Endothelial cell of umbilical vein (primary cell): ENCODE measurements at regions not wholly inside any gene's neighbourhood (a gene's known extent, or its start where the extent isn't known, plus 50 kb on each side); places are given as distances from the start of the nearest gene placed in this dataset.

Experiments used
- BruUV-seq: library from RNA; stranded (reverse); fragments of 400-500 nt; replicated peaks from 2 replicates; lab custom pipeline; 2021; lab: Mats Ljungman, UMichigan
- CTCF ChIA-PET: fragments of 300-600, 350-600 bp; sonication (Branson Sonifier 250); formaldehyde crosslinking; loops from one replicate; lab custom pipeline; 2021; ENCODE audit warnings: antibody characterized with exemption, inconsistent platforms; lab: Charles Lee
- POLR2A ChIA-PET: fragments of 300-600, 350-600 bp; sonication (Branson Sonifier 250); formaldehyde crosslinking; loops from one replicate; lab custom pipeline; 2021; ENCODE audit warnings: antibody characterized with exemption, inconsistent platforms; lab: Charles Lee
- DNase-seq: peaks from one replicate; pipeline ENCODE4 v3.0.0-alpha.2; 2011; ENCODE audit warnings: low read depth, low spot score
- FAIRE-seq: peaks from 2 replicates; lab custom pipeline; 2011; peaks lifted over from hg19 to GRCh38; lab: Jason Lieb, UNC
- H2AFZ ChIP-seq: 2 replicates; pipeline ENCODE4 v1.6.0; 2012; ENCODE audit warnings: low read depth, low read length, control low read depth, inconsistent platforms
- H3K27ac ChIP-seq: 2 replicates; pipeline ENCODE4 v1.5.1; 2011; ENCODE audit warnings: low read depth, mild to moderate bottlenecking, control low read depth, low read length, moderate library complexity; ENCODE audit not compliant: insufficient read depth
- H3K27me3 ChIP-seq, 2 experiments: 2 replicates each; pipeline versions ENCODE4 v1.6.0 to v1.6.1; 2011; ENCODE audit warnings: low read length in 2 of 2, mixed read lengths in 1 of 2; ENCODE audit not compliant: control insufficient read depth in 2 of 2, insufficient read depth in 2 of 2
- H3K36me3 ChIP-seq, 2 experiments: 2 replicates in 1 of 2; 3 replicates in 1 of 2; pipeline ENCODE4 v1.5.1; 2011; ENCODE audit warnings: low read length in 2 of 2, mild to moderate bottlenecking in 1 of 2, moderate library complexity in 1 of 2; ENCODE audit not compliant: control insufficient read depth in 2 of 2, insufficient read depth in 2 of 2; ENCODE audit errors: extremely low read depth in 1 of 2
- H3K4me1 ChIP-seq: 3 replicates; pipeline ENCODE4 v1.5.1; 2011; ENCODE audit warnings: mild to moderate bottlenecking, low read length; ENCODE audit not compliant: control insufficient read depth, insufficient read depth; ENCODE audit errors: extremely low read depth
- H3K4me2 ChIP-seq: 2 replicates; pipeline ENCODE4 v1.6.1; 2011; ENCODE audit warnings: low read length, control low read depth, mixed read lengths; ENCODE audit not compliant: insufficient read depth
- H3K4me3 ChIP-seq, 3 experiments: fragments of 200-600 bp in 1 of 3; sonication (generic), shearing (Covaris generic) in 1 of 3; replicated peaks in 1 of 3; 2 replicates each; pipeline ENCODE4 v1.5.1; 2011 to 2016; ENCODE audit warnings: control low read depth in 3 of 3, low read length in 3 of 3, mild to moderate bottlenecking in 2 of 3, inconsistent platforms in 1 of 3, low read depth in 1 of 3, moderate library complexity in 1 of 3; ENCODE audit not compliant: insufficient read depth in 1 of 3
- H3K79me2 ChIP-seq: 2 replicates; pipeline ENCODE4 v1.6.0; 2012; ENCODE audit warnings: low read length, inconsistent platforms; ENCODE audit not compliant: control insufficient read depth, insufficient read depth
- H3K9ac ChIP-seq: replicated peaks from 2 replicates; pipeline ENCODE3; 2011; ENCODE audit warnings: low read length, control low read depth; ENCODE audit not compliant: insufficient read depth; ENCODE audit errors: extremely low read depth
- H3K9me1 ChIP-seq: replicated peaks from 3 replicates; pipeline ENCODE4 v1.6.0; 2011; ENCODE audit warnings: mild to moderate bottlenecking, low read length; ENCODE audit not compliant: control insufficient read depth, insufficient read depth; ENCODE audit errors: extremely low read depth
- H3K9me3 ChIP-seq: replicated peaks from 2 replicates; pipeline ENCODE4 v1.5.1; 2012; ENCODE audit warnings: low read length, inconsistent platforms; ENCODE audit not compliant: control insufficient read depth, insufficient read depth
- H4K20me1 ChIP-seq: replicated peaks from 2 replicates; pipeline ENCODE3; 2011; ENCODE audit warnings: mild to moderate bottlenecking, low read length; ENCODE audit not compliant: control insufficient read depth, insufficient read depth; ENCODE audit errors: extremely low read depth
- EZH2 ChIP-seq: IDR thresholded peaks from 2 replicates; pipeline ENCODE4 v1.6.1; 2012; ENCODE audit warnings: borderline replicate concordance, low read depth, mild to moderate bottlenecking, moderate library complexity, low read length, inconsistent platforms; ENCODE audit not compliant: severe bottlenecking
- FOS ChIP-seq: IDR thresholded peaks from 2 replicates; pipeline ENCODE4 v1.6.1; 2011; ENCODE audit warnings: mild to moderate bottlenecking, low read length, moderate library complexity, borderline replicate concordance; ENCODE audit not compliant: insufficient read depth
- GATA2 ChIP-seq: IDR thresholded peaks from 2 replicates; pipeline ENCODE4 v1.7.0; 2011; ENCODE audit warnings: low read depth, mild to moderate bottlenecking, moderate library complexity, mixed read lengths, low read length; ENCODE audit not compliant: insufficient read length, insufficient read depth
- JUN ChIP-seq: IDR thresholded peaks from 2 replicates; pipeline ENCODE4 v1.6.1; 2011; ENCODE audit warnings: borderline replicate concordance, low read depth; ENCODE audit not compliant: insufficient read length, insufficient read depth
- MAX ChIP-seq: IDR thresholded peaks from 2 replicates; pipeline ENCODE4 v1.6.1; 2011; ENCODE audit not compliant: insufficient read depth, insufficient read length
- MYC ChIP-seq: IDR thresholded peaks from one replicate; pipeline ENCODE4 v1.6.1; 2011; ENCODE audit warnings: mild to moderate bottlenecking, low read depth, low read length
- POLR2A ChIP-seq: IDR thresholded peaks from 2 replicates; pipeline ENCODE4 v1.6.1; 2012; ENCODE audit warnings: low read depth, mild to moderate bottlenecking, control low read depth, low read length
- POLR2AphosphoS5 ChIP-seq: IDR thresholded peaks from 2 replicates; pipeline ENCODE4 v1.6.1; 2012; ENCODE audit warnings: low read depth, mild to moderate bottlenecking, control low read depth, low read length, moderate library complexity; ENCODE audit not compliant: insufficient read depth
- dilution Hi-C: fragments of 300-500 bp; cut with MboI; formaldehyde crosslinking; loops from one replicate; pipeline ENCODE4 v1.15.0; 2019; ENCODE audit warnings: low sequenced_read_pairs; ENCODE audit not compliant: extremely low pct_ligation_motif_present
- intact Hi-C: fragments of 100-400 bp; cut with micrococcal nuclease; formaldehyde crosslinking; loops from one replicate; pipeline ENCODE4 v1.10.0; 2022
- TF ChIP-seq, protein P1 (sequence below), 2 donors: IDR thresholded peaks; 1 replicate in 1 of 2; 2 replicates in 1 of 2; pipeline ENCODE4 v1.5.1; 2011; ENCODE audit warnings: low read length in 2 of 2, mild to moderate bottlenecking in 2 of 2, moderate library complexity in 2 of 2, control low read depth in 1 of 2, inconsistent platforms in 1 of 2, low read depth in 1 of 2; ENCODE audit not compliant: insufficient read depth in 1 of 2; ENCODE audit errors: extremely low read depth in 1 of 2

GRCh38 chr18:51912381-51912780 is 427.6 kb upstream of the DCC start:
- Histone ChIP-seq H3K9me3 (peaks cover 3% of the 10 kb centered on the region), H3K79me2 (no peaks in the 10 kb centered on the region), H3K9ac (no peak overlapping the region), H3K4me1 (no peaks in the 10 kb centered on the region), H3K4me3 (no peak overlapping the region), H3K9me1 (no peaks in the 10 kb centered on the region), H3K4me2 (no peak overlapping the region), H3K27ac (no peak overlapping the region), H4K20me1 (no peaks in the 10 kb centered on the region), H2AFZ (no peak overlapping the region), H3K27me3 (no peaks in the 10 kb centered on the region), H3K36me3 (no peaks in the 10 kb centered on the region)
- POLR2A ChIA-PET = no interaction called here
- FAIRE-seq (no peak), DNase-seq (no peak)
- TF ChIP-seq EZH2 (no peak), POLR2A (no peak), MYC (no peak)
- dilution Hi-C loops (no loop called here), intact Hi-C loops (no loop called here)
- CTCF ChIA-PET = no interaction called here
- no TSS peak for BruUV-seq

GRCh38 chr18:51915176-51915575 is 424.8 kb upstream of the DCC start:
- Histone ChIP-seq H3K79me2 (no peaks in the 10 kb centered on the region), H3K27me3 (no peaks in the 10 kb centered on the region), H3K27ac (no peak overlapping the region), H3K4me2 (no peak overlapping the region), H3K36me3 (no peaks in the 10 kb centered on the region), H3K9me3 (peaks cover 4% of the 10 kb centered on the region), H3K9ac (no peak overlapping the region), H3K4me1 (no peaks in the 10 kb centered on the region), H3K9me1 (no peaks in the 10 kb centered on the region), H3K4me3 (no peak overlapping the region), H4K20me1 (no peaks in the 10 kb centered on the region), H2AFZ (no peak overlapping the region)
- BruUV-seq = no TSS peak
- dilution Hi-C loops = no loop called here
- no peak for DNase-seq
- no peak for TF ChIP-seq POLR2A
- TF ChIP-seq FOS = no peak
- TF ChIP-seq EZH2 = no peak
- TF ChIP-seq GATA2 = no peak
- TF ChIP-seq MAX = no peak
- TF ChIP-seq, protein P1, sequence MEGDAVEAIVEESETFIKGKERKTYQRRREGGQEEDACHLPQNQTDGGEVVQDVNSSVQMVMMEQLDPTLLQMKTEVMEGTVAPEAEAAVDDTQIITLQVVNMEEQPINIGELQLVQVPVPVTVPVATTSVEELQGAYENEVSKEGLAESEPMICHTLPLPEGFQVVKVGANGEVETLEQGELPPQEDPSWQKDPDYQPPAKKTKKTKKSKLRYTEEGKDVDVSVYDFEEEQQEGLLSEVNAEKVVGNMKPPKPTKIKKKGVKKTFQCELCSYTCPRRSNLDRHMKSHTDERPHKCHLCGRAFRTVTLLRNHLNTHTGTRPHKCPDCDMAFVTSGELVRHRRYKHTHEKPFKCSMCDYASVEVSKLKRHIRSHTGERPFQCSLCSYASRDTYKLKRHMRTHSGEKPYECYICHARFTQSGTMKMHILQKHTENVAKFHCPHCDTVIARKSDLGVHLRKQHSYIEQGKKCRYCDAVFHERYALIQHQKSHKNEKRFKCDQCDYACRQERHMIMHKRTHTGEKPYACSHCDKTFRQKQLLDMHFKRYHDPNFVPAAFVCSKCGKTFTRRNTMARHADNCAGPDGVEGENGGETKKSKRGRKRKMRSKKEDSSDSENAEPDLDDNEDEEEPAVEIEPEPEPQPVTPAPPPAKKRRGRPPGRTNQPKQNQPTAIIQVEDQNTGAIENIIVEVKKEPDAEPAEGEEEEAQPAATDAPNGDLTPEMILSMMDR (IDR thresholded peaks at IDR 0.05; ENCODE audit: extremely low read depth in 1 of 2, insufficient read depth in 1 of 2, low read depth in 1 of 2, low read length in 2 of 2) = no peak
- TF ChIP-seq MYC = no peak
- no peak for TF ChIP-seq JUN
- TF ChIP-seq POLR2AphosphoS5 = no peak
- intact Hi-C loops = no loop called here
- ChIA-PET CTCF (no interaction called here), POLR2A (no interaction called here)
- FAIRE-seq = no peak
